ENCODE measurements at regions not wholly inside any gene's neighbourhood (a gene's known extent, or its start where the extent isn't known, plus 50 kb on each side); places are given as distances from the start of the nearest gene placed in this dataset.

DNA sequence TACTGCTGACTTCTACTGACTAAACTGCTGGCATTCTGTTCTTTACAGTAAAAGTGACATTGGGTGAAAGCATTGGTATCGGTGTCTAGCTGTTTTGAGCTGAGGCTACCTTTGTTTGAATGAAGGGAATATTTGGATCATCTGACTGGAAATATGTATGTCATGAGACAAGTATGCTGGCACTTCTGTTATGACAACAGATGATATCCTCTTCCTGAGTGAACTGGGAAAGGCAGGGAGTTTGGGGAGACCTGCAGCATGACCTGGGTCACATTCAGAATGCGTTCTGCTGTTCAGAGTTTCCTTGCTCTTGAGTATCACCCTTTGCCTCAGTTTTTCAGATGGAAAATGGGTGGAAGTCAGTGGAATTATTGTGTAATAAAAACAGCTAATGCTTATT, 81.8 kb downstream of the PLCE1 start:
- no peaks in the 10 kb centered on the region for H3K79me2 ChIP-seq (ENCODE audit: insufficient read depth, low read length)
- ATAC-seq, result no peak
- no TSS peak for BruUV-seq (replicated peaks)
- H3K9ac ChIP-seq (ENCODE audit: low read length), result no peak overlapping the region
- H3K27ac ChIP-seq (ENCODE audit: low read depth, low read length), result no peak overlapping the region
- H3K9me2 ChIP-seq (ENCODE audit: insufficient read depth), result no peaks in the 10 kb centered on the region
- TF ChIP-seq EZH2 (IDR thresholded peaks at IDR 0.05) (no peak), ZNF274 (IDR thresholded peaks at IDR 0.05; ENCODE audit: low read depth, low read length) (no peak), SP1 (IDR thresholded peaks at IDR 0.05; ENCODE audit: low read depth) (no peak), POLR2A (IDR thresholded peaks at IDR 0.05; ENCODE audit: borderline replicate concordance, extremely low read depth, insufficient read depth, insufficient read length) (no peak), FOSL1 (IDR thresholded peaks at IDR 0.05; ENCODE audit: low read depth) (no peak), POLR2AphosphoS5 (IDR thresholded peaks at IDR 0.05; ENCODE audit: low read depth, low read length) (no peak), EZH2phosphoT487 (IDR thresholded peaks at IDR 0.05; ENCODE audit: borderline replicate concordance) (no peak), SIN3A (IDR thresholded peaks at IDR 0.05; ENCODE audit: low read depth) (no peak), RAD21 (IDR thresholded peaks at IDR 0.05; ENCODE audit: low read depth) (no peak), ZFX (IDR thresholded peaks at IDR 0.05) (no peak), SRF (IDR thresholded peaks at IDR 0.05; ENCODE audit: low read depth) (no peak), CEBPB (IDR thresholded peaks at IDR 0.05; ENCODE audit: low read depth) (no peak), ELF1 (IDR thresholded peaks at IDR 0.05; ENCODE audit: borderline replicate concordance, low read depth) (no peak), TCF7L2 (IDR thresholded peaks at IDR 0.05; ENCODE audit: borderline replicate concordance, extremely low read depth, insufficient read depth, insufficient read length) (no peak)
- TF ChIP-seq, protein P1, sequence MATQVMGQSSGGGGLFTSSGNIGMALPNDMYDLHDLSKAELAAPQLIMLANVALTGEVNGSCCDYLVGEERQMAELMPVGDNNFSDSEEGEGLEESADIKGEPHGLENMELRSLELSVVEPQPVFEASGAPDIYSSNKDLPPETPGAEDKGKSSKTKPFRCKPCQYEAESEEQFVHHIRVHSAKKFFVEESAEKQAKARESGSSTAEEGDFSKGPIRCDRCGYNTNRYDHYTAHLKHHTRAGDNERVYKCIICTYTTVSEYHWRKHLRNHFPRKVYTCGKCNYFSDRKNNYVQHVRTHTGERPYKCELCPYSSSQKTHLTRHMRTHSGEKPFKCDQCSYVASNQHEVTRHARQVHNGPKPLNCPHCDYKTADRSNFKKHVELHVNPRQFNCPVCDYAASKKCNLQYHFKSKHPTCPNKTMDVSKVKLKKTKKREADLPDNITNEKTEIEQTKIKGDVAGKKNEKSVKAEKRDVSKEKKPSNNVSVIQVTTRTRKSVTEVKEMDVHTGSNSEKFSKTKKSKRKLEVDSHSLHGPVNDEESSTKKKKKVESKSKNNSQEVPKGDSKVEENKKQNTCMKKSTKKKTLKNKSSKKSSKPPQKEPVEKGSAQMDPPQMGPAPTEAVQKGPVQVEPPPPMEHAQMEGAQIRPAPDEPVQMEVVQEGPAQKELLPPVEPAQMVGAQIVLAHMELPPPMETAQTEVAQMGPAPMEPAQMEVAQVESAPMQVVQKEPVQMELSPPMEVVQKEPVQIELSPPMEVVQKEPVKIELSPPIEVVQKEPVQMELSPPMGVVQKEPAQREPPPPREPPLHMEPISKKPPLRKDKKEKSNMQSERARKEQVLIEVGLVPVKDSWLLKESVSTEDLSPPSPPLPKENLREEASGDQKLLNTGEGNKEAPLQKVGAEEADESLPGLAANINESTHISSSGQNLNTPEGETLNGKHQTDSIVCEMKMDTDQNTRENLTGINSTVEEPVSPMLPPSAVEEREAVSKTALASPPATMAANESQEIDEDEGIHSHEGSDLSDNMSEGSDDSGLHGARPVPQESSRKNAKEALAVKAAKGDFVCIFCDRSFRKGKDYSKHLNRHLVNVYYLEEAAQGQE (IDR thresholded peaks at IDR 0.05; ENCODE audit: low read depth), result no peak
- TF ChIP-seq, protein P2, sequence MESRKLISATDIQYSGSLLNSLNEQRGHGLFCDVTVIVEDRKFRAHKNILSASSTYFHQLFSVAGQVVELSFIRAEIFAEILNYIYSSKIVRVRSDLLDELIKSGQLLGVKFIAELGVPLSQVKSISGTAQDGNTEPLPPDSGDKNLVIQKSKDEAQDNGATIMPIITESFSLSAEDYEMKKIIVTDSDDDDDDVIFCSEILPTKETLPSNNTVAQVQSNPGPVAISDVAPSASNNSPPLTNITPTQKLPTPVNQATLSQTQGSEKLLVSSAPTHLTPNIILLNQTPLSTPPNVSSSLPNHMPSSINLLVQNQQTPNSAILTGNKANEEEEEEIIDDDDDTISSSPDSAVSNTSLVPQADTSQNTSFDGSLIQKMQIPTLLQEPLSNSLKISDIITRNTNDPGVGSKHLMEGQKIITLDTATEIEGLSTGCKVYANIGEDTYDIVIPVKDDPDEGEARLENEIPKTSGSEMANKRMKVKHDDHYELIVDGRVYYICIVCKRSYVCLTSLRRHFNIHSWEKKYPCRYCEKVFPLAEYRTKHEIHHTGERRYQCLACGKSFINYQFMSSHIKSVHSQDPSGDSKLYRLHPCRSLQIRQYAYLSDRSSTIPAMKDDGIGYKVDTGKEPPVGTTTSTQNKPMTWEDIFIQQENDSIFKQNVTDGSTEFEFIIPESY (IDR thresholded peaks at IDR 0.05; ENCODE audit: extremely low read depth, insufficient replicate concordance, low read length), result no peak
- TF ChIP-seq, protein P3, sequence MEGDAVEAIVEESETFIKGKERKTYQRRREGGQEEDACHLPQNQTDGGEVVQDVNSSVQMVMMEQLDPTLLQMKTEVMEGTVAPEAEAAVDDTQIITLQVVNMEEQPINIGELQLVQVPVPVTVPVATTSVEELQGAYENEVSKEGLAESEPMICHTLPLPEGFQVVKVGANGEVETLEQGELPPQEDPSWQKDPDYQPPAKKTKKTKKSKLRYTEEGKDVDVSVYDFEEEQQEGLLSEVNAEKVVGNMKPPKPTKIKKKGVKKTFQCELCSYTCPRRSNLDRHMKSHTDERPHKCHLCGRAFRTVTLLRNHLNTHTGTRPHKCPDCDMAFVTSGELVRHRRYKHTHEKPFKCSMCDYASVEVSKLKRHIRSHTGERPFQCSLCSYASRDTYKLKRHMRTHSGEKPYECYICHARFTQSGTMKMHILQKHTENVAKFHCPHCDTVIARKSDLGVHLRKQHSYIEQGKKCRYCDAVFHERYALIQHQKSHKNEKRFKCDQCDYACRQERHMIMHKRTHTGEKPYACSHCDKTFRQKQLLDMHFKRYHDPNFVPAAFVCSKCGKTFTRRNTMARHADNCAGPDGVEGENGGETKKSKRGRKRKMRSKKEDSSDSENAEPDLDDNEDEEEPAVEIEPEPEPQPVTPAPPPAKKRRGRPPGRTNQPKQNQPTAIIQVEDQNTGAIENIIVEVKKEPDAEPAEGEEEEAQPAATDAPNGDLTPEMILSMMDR (IDR thresholded peaks at IDR 0.05 in 2 of 3, conservative IDR thresholded peaks at IDR 0.05 in 1 of 3; ENCODE audit: borderline replicate concordance in 1 of 3, insufficient read depth in 1 of 3, low read depth in 2 of 3, low read length in 2 of 3), result no peak
- TF ChIP-seq, protein P4, sequence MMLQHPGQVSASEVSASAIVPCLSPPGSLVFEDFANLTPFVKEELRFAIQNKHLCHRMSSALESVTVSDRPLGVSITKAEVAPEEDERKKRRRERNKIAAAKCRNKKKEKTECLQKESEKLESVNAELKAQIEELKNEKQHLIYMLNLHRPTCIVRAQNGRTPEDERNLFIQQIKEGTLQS (IDR thresholded peaks at IDR 0.05), result no peak
- TF ChIP-seq, protein P5, sequence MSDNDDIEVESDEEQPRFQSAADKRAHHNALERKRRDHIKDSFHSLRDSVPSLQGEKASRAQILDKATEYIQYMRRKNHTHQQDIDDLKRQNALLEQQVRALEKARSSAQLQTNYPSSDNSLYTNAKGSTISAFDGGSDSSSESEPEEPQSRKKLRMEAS (IDR thresholded peaks at IDR 0.05), result no peak
- H2AFZ ChIP-seq (ENCODE audit: low read depth, low read length, poor library complexity, severe bottlenecking), result no peak overlapping the region
- no peaks in the 10 kb centered on the region for H3K4me1 ChIP-seq (ENCODE audit: control insufficient read depth in 1 of 2, insufficient read depth in 2 of 2, low read length in 2 of 2)
- no peaks in the 10 kb centered on the region for H3K27me3 ChIP-seq (ENCODE audit: insufficient read depth, low read length)
- ChIA-PET CTCF (no interaction called here), RAD21 (ENCODE audit: low non-redundant PET in 1 of 2, low total read pairs in 2 of 2, uncharacterized antibody in 2 of 2, unreplicated experiment in 2 of 2) (no interaction called here), POLR2A (no interaction called here)
- H3K4me3 ChIP-seq (replicated peaks in 1 of 2; ENCODE audit: low read depth in 1 of 2, low read length in 2 of 2), result no peak overlapping the region
- H3K4me2 ChIP-seq (ENCODE audit: low read length), result no peak overlapping the region
- intact Hi-C loops (cut with micrococcal nuclease), result no loop called here
- no peak for DNase-seq (ENCODE audit: low read depth, low spot score)
- H4K20me1 ChIP-seq (ENCODE audit: insufficient read depth), result no peaks in the 10 kb centered on the region
- H3K9me3 ChIP-seq (ENCODE audit: control insufficient read depth in 1 of 2, insufficient read depth in 1 of 2, low read depth in 1 of 2, low read length in 2 of 2), result no peaks in the 10 kb centered on the region
- H3K36me3 ChIP-seq (ENCODE audit: control insufficient read depth in 1 of 2, insufficient read depth in 2 of 2, low read length in 2 of 2), result no peaks in the 10 kb centered on the region
